Skin of body (tissue), 1 donor: ENCODE measurements at regions not wholly inside any gene's neighbourhood (a gene's known extent, or its start where the extent isn't known, plus 50 kb on each side); places are given as distances from the start of the nearest gene placed in this dataset.

Experiments used
- DNase-seq: peaks from one replicate; lab custom pipeline; 2025; lab: John Stamatoyannopoulos, UW

DNA sequence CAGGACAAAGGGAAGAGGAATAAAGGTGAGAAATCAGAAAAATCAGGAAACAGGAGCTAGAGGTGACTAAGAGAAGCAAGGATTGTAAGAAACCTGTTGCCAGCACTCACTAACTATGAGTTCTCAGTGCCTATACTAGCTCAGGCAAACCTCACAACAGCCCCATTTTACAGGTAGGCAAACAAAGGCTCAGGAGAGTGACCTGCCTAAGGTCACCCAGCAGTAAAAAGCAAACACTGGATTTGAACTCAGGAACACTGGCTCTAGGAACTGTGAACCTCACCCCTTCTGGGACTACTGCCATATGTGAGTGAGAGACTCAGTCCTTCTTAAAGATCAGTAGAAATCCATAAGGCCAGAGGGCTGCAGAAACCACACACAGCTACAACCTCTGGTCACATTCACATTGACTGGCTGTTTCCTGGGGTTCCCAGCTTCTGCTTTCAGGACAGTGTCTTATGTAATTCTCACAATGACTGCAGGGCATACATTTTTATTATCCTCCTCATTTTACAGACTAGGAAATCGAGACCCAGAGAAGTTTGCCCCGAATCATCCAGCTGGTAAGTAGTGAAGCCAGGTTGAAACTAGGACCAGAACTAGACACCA, 80.7 kb upstream of the MAFB start:
- no peak for DNase-seq

DNA sequence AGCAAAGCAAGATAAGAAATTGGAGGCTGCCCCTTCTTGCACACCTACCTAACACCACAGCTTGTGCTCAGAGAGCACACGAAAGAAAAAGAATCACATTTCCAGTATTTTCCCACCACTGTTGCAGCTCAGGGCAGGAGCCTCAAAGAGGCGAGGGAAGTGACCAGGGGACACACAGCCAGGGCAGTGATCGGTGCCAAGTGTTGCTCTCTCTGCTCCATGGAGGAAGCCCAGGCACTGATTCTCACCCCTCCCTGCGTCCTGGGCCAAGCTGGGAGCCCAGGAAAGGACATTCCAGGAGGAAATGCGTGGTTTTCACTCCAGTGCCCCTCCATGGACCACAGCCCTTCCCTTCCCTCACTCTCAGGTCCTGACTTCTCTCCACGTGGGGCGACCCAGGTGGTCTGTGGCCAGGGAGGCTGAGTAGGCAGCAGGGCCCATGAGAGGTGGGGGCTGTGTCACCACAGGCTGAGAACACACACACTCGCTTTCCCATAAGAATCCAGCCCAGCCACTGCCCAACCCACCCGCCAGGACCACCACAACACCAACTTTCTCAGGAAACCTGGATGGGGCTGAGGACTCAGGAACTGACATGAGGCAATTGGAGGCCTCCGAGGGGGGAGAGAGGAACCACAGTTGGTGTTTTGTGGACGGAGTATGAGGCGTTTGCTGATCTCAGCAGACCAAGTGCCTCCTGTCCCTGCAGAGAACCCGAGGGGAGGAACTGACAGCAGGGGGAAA, 81.7 kb upstream of the MAFB start:
- DNase-seq, result no peak

DNA sequence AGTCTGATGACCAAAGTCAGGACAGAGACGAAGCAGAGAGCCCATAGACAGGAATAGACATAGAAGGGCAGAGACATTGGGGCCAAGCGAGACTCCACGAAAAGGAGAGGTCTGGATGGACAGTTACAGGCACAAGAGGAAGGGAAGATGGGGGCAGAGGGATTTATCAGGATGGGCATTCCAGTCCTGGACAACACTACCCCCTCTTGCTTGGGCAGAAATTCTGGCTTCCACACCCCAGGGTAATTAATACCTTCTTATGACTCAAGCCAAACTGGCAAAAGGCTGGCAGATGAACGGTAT, 82.2 kb upstream of the MAFB start:
- DNase-seq, result no peak

DNA sequence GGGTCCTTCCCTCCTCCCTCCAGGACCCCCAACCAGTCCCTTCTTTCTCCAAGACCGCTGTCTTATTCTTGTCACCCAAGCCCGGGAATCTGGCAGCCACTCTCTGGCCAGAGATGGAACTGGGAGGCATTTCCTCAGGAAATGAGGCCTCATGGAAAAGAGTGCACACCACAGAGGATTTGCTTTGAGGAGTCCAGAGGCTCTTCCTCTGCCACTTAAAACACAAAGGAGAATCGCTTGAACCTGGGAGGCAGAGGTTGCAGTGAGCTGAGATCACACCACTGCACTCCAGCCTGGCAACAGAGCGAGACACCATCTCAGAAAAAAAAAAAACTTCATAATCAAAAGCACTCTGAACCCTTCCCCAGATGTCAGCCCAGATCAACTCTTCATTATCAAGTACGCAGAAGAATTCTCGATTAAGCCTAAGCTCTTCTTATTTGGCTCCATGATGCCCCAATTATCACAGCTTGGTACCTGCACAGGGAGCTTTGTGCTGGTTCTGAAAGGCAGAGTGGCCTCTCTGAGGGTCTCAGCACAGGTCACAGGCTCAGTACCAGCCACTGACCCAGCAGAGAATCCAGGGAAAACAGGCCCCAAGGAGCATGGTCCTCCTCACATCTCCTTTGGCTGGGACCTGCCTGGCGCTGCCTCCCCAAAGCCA, 82.9 kb upstream of the MAFB start:
- no peak for DNase-seq

DNA sequence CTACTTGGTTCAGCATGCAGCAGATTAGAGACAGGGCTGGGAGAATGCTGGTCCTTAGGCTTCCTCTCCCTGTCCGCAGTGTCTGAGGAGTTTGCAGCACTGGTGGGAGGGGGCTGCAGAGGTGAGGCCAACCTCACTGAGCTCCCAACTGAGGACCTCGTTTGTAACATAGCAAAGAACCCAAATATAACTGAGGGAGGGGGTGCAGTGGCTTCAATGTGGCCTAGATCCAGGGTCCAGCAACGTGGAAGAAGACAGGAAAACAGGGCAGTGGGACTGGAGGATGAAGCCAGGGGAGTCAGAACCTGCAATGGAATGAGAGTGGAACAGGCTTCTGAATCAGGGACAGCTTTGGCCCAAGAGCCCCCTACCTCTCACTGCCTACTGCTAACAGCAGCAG, 84.3 kb upstream of the MAFB start:
- DNase-seq, result no peak

DNA sequence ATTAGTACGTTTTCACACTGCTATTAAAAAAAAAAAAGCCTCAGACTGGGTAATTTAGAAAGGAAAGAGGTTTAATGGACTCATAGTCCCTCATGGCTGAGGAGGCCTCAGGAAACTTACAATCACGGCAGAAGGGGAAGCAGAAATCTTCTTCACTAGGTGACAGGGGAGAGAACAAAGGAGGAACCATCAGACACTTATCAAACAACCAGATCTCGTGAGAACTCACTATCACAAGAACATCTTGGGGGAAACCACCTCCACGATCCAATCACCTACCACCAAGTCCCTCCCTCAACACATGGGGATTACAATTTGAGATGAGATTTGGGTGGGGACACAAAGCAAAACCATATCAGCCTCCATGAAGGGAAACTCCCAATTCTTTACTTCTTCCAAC, 85.2 kb upstream of the MAFB start:
- DNase-seq, result no peak

DNA sequence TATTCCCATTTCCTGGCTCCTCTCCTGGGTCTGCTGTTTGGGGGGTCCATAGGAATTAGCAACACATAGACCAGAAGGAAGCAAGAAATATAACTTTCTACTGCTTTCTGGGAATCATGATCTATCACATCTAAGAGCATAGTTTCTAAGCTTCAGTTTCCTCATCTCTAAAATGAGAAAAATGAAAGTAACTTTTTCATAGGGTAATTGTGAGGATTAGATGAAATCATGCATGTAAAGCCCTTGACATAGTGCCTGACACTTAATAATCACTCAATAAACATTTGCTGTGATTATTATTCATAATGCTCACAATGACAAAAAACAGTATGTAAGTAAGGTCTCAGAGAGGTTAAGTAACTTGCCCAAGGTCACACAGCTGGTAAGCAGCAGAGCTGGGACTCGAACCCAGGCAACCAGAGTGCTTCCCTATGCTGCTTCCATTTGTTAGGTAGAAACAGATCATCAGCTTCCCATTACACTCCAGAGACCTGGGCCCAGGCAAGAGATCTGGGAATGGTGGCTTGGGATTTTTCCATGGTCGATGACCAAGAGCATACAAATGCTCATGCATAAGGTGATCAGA, 86.6 kb upstream of the MAFB start:
- DNase-seq, result no peak

DNA sequence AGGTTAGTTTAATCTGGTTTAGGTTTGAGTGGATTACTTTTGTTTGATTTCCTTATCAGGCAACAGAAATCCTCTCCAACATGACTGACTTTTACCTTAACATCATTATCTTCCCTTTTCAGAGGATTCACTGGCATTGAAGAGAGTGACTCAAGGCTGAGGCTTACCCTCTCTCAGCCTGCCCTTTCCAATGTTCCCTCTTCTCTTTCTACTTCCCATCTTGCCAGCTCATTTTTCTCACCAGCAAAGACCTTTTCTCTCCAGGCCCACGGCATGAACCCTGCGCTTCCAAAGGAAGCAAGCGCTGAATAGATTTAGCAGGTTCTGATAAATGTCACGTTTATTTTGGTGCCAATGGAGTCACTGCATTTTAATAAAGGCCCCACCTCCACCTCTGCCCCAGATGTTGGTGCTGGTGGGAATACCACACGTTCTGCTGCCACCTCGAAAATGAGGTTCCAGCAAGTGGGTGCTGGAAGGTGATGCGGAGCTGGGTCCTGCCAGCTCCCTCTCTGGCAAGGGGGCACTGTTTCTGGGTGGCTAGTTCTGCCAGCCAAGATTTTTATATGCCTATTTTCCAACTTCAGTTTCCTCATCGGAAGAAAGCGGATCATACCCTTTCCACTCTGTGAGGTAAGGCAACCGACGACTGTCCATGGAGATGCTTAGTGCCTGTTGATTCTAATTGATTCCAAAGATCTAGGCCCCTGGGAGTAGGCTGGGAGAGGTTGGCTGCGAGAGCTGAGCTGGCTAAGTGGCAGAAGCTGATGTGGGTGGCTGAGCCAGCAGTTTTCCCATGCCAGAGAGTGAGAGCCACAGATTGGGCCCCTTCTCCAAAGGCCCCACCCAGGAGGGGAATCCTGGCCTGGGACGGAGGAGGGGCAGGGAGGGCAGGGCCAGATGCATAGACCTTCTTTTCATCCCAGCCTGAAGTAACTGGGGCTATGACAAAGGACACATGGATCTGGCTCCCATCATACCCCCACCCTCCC, 87.7 kb upstream of the MAFB start:
- DNase-seq, result no peak

DNA sequence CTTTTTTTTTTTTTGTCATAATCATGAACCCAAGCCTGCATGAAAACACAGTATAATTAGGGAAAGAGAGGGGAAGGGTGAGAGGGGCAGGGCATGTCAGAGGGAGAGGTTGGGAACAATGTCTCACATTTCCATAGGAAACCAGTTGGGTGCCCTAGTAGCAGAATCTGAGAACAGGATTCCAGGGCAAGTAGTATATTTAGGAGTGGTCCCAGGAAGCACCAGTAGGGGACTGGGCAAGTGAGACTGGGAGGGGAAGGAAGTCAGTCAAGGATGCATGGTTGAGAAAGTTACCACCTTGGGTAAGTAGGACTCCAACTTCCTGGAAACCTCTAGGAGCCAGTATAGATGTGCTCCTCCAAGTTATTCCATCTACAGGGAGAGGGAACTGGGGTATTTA, 88.6 kb upstream of the MAFB start:
- DNase-seq, result no peak

DNA sequence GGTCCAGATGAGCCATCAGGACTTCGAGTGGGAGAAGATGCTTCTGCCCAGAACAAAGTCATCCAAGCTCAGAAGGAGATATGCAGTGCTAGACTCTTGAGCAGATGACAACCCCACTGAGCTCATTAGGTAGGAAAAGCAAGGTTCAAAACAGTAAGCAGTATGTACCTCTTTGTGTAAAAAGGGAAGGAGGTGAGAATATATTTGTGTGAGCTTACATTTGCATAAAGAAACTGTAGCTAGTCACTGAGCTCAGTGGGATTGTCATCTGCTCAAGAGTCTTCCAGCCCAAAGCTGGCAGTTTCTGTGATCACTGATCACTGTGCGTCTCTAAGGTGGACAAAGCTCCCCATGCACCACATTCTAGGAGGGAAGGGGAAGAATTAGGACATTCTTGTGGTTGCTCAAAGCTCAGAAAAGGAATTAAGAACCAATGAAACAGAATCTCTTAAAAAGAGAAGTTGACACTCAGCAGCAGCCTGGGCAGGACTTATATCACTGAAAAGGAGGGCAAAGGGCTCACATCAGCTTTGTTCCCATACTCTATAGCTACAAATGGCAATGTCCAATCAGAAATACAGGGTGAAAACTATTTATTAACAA, 90.0 kb upstream of the MAFB start:
- DNase-seq, result no peak

DNA sequence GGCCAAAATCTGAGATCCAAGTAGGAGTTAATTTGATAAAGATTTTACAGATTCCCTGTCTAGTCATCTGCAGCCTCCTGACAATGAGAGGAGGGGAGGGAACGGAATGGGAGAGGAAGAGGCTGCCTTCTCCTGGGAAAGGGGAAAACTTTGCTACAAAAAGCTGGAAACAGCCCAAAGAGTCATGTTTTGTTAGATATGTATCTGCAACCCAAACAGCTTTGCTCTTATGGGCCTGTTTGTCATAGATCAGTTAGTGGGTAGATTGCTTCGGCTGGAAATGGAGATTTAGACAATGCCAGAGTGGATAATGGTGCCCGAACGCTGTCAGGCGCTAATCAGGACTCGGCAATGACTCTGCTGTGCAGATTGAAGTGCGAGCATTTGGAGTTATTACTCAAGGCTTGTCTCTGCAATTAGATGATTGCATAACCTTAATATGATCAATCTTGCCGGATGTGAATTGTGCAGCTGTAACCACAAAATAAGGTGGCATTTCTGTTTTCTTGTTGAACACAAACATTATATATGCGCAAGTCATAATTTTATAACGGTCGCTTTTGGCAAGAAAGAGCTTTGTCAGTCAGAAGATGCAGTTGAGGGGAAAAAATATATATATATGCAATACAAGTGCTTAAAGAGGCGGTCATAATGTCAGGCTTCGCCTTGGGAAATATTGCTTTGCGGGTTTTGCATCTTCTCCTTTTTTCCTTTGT, 92.4 kb upstream of the MAFB start:
- no peak for DNase-seq

DNA sequence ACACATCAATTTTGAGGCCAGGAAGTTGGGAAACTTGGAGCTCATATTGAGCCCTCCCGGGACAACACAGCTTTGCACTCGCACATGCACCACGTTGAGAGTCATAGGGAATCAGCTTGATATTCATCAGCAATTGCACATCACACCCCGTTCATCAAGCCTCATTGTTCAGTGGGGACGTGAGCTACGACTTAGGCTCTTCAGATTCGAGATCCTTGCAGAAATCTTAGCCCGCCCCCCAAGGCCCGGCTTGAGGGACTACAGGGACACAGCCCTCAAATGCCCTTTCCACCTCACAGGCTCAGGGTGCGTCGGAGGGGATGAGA, 93.0 kb upstream of the MAFB start:
- no peak for DNase-seq

DNA sequence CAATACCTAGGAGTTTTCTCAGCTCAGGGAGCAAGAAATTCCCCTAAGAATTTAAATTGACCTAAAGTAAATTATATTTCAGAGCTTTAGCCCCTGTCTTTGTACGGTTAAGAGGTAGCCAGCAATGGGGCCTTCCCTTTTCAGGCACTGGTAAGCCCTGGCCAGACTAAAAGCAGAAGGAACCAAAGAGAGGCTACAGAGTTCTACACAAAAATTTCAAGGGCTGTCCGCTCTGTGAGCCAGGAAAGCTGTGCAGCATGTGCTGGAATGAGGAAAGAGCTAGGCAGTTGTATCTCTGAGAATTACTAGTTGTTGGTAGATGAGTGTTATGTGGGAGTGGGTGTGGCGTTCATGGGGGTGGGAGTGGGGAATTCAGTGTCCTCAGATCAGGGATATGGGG, 96.3 kb upstream of the MAFB start:
- DNase-seq, result no peak

DNA sequence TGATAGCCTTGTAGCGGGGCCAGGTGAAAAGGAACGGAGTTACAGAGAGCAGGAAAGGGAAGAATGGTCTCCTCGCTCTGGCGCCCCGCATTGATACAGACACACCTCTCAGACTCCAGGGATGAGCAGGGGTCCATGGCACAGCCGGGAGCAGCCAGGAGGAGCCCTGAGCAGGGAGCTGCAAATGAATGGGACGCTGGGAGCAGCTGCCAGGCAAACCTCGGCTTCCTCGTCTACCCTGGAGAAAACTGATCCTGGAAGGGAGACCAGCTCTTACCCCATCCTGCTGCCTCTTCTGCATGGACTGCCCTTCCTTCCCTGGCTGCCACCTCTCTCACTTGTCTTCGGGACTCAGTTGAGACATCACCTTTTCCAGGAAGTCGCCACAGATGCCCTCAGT, 97.3 kb upstream of the MAFB start:
- no peak for DNase-seq

DNA sequence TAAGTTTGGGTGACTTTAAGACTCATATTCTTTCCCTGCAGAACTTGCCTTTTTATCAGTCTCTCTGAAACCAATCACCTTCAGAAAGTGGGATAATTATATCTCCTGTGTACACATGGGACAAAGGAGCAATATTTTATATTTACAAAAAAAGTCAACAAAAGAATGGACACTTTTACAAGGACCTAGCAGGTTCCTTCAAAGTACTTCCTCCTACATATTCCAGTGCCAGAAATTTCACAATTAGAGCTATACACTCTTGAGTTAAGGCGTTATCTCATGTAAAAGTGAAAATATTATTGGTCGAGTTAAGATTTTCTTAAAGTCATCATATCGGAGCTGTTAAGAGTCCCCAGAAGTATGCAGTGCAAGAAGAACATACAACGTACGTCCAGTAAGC, 98.9 kb upstream of the MAFB start:
- no peak for DNase-seq

DNA sequence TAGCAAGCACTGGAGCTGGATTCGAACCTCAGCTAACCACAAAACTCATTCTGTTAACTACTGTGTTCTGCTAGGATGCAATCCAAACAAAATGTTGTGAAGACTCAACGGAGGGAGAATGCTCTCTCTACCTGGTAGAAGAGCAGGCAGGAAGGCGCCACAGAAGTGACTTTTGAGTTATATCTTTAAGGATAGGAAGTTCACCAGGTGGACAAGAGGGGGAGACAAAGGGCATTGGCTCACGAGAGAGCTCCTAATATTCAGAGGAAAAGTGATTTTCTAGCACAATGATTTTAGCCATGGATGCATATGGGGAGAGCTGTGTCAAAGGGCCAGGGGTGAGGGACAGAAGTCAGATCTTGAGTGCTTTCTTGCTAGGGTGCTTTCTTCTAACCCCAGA, 108.4 kb upstream of the MAFB start:
- no peak for DNase-seq

DNA sequence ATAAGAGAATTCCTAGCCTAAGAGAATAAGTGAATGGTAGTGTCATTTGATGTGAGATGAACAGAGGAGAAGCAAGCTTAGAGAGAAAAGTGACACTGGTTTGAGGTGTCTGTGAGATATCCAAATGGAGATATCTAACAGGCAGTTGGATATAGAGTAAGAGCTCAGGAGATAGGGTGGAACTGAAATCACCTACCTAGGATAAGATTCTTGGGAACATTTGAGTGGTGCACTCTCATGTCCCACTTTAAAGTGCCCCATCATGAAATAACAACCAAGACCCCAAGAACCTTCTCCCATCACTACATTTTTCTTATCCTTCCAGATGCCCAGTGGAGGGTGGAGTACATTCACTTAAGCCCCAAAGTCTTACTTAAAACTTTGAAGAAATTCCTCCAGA, 109.0 kb upstream of the MAFB start:
- DNase-seq, result no peak

DNA sequence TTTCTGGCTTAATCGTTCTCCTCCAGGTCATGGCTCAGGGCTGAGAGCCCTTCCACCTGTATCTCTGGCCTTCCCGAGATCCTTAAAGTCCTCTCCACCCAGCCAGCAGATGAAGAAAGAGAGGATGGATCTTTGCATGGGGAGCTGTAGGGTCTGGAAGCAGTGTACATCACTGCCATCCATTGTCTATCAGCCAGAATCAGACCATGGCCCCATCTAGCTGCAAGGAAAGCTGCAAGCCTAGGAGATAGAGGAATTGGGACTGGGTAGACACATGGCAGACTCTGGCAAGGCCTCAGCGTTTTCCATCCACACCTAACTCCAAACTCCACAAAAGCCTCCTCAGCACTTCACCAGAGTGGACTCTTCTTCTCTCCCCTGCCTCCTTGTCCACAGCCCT, 113.8 kb upstream of the MAFB start:
- no peak for DNase-seq

DNA sequence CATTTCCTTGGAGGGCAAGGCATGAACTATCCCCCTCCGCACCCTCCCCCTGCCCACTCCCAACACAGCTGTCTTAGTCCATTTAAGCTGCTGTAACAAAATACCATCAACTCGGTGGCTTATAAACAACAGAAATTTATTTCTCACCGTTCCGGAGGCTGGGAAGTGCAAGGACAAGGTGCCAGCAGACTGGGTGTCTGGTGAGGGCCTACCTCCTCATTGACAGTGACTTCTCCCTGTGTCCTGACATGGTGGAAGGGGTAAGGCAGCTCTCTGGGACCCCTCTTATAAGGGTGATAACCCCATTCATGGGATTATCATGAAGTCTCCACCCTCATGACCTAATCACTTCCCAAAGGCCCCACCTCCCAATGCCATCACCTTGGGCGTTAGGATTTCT, 114.3 kb upstream of the MAFB start:
- DNase-seq, result no peak

DNA sequence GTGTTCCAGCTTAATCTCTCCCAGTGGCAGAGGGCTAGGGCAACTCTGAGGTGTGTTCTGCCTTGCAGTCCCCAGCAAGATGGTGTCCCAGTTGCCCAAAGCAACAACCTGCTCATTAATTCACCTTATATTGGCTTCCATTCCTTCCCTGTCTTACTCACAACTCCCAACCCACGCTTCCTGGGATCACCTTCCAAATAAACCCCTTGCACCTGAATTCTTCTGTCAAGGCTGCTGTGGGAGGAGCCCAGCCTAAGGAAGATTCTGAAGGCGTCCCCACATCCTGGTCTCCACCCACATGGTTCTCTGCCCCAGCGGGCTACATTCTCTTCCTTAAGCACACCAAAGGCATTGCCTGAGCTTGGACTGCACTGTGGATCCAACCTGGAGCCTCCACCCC, 116.6 kb upstream of the MAFB start:
- DNase-seq, result no peak
